ENCODE measurements at regions not wholly inside any gene's neighbourhood (a gene's known extent, or its start where the extent isn't known, plus 50 kb on each side); places are given as distances from the start of the nearest gene placed in this dataset.

DNA sequence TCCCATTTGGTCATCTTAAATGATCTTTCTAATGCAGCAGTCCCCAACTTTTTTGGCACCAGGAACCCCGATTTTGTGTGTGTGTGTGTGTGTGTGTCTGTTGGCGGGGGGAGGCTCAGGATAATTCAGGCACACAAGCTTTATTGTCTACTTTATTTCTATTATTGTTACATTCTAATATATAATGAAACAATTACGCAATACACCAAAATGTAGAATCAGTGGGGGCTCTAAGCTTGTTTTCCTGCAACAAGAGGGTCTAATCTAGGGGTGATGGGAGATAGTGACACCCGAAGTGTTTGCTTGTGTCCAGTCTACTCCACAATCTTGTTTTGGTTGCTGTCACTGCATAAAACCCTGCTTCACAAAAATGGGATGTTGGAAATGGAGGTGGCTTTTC, 621.1 kb upstream of the LRFN5 start:
- TF ChIP-seq, protein P1, sequence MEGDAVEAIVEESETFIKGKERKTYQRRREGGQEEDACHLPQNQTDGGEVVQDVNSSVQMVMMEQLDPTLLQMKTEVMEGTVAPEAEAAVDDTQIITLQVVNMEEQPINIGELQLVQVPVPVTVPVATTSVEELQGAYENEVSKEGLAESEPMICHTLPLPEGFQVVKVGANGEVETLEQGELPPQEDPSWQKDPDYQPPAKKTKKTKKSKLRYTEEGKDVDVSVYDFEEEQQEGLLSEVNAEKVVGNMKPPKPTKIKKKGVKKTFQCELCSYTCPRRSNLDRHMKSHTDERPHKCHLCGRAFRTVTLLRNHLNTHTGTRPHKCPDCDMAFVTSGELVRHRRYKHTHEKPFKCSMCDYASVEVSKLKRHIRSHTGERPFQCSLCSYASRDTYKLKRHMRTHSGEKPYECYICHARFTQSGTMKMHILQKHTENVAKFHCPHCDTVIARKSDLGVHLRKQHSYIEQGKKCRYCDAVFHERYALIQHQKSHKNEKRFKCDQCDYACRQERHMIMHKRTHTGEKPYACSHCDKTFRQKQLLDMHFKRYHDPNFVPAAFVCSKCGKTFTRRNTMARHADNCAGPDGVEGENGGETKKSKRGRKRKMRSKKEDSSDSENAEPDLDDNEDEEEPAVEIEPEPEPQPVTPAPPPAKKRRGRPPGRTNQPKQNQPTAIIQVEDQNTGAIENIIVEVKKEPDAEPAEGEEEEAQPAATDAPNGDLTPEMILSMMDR (conservative IDR thresholded peaks at IDR 0.05; ENCODE audit: low read depth, low read length), result no peak
- TF ChIP-seq EZH2 (IDR thresholded peaks at IDR 0.05; ENCODE audit: low read length, unreplicated experiment), result no peak
